MM.1S (cell line): ENCODE measurements at regions not wholly inside any gene's neighbourhood (a gene's known extent, or its start where the extent isn't known, plus 50 kb on each side); places are given as distances from the start of the nearest gene placed in this dataset.

Source experiments
- EZH2 ChIP-seq: fragments of 300-600 bp; sonication (generic); optimal IDR thresholded peaks from 2 replicates; pipeline ENCODE3; 2017; ENCODE audit warnings: low read depth, mild to moderate bottlenecking, antibody characterized with exemption, low read length, mixed read lengths
- TF ChIP-seq, protein P1 (sequence below): fragments of 300-600 bp; sonication (generic); IDR thresholded peaks from 2 replicates; pipeline ENCODE4 v1.5.1; 2016; ENCODE audit warnings: antibody characterized with exemption, low read length, mixed read lengths

DNA sequence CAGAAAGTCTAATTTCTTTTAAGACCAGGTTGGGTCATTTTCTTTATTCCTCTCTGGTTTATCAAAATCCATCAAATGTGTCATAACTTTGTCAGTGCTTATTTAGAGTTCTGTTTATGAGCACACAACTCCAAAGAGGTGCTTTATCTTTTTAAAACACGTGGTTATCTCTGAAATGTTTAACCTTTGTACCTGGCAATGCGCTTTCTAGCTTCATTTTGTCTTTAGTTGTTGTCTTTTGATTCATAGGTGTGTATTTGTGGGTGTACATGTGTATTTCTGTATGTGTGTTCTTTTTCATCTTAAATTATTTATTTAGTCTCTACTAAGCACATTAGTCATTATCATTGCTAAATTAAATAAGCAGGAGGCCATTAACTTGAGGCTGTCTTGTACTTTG is 251.4 kb downstream of the JRKL start:
- TF ChIP-seq, protein P1, sequence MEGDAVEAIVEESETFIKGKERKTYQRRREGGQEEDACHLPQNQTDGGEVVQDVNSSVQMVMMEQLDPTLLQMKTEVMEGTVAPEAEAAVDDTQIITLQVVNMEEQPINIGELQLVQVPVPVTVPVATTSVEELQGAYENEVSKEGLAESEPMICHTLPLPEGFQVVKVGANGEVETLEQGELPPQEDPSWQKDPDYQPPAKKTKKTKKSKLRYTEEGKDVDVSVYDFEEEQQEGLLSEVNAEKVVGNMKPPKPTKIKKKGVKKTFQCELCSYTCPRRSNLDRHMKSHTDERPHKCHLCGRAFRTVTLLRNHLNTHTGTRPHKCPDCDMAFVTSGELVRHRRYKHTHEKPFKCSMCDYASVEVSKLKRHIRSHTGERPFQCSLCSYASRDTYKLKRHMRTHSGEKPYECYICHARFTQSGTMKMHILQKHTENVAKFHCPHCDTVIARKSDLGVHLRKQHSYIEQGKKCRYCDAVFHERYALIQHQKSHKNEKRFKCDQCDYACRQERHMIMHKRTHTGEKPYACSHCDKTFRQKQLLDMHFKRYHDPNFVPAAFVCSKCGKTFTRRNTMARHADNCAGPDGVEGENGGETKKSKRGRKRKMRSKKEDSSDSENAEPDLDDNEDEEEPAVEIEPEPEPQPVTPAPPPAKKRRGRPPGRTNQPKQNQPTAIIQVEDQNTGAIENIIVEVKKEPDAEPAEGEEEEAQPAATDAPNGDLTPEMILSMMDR = no peak
- no peak for TF ChIP-seq EZH2
